H1 (cell line): ENCODE measurements at regions not wholly inside any gene's neighbourhood (a gene's known extent, or its start where the extent isn't known, plus 50 kb on each side); places are given as distances from the start of the nearest gene placed in this dataset.

Experiments
- CTCF ChIA-PET: fragments of 300-600 bp; sonication (Branson Sonifier 250); formaldehyde crosslinking; loops from one replicate; lab custom pipeline; 2021; ENCODE audit not compliant: partially characterized antibody; lab: Charles Lee
- POLR2A ChIA-PET: fragments of 300-600 bp; sonication (Branson Sonifier 250); formaldehyde crosslinking; loops from one replicate; lab custom pipeline; 2021; ENCODE audit warnings: inconsistent platforms; ENCODE audit not compliant: partially characterized antibody; lab: Charles Lee
- DNase-seq, 2 experiments: peaks; one replicate each; pipeline versions ENCODE4 v3.0.0 to v3.0.0-alpha.2; 2010 to 2022; ENCODE audit warnings: low spot score in 2 of 2, low read depth in 1 of 2, mixed read lengths in 1 of 2
- FAIRE-seq: peaks from 2 replicates; lab custom pipeline; 2011; peaks lifted over from hg19 to GRCh38; lab: Jason Lieb, UNC
- H2AFZ ChIP-seq: 2 replicates; pipeline ENCODE4 v1.8.1; 2012; ENCODE audit warnings: low read length, inconsistent platforms
- H2AK5ac ChIP-seq: 2 replicates; pipeline ENCODE4 v1.6.1; 2013; ENCODE audit warnings: low read depth, low read length
- H2BK120ac ChIP-seq: replicated peaks from 2 replicates; pipeline ENCODE3; 2013; ENCODE audit warnings: low read depth, low read length, inconsistent platforms
- H2BK12ac ChIP-seq: 2 replicates; pipeline ENCODE4 v1.6.1; 2013; ENCODE audit warnings: low read depth, low read length
- H2BK15ac ChIP-seq: 2 replicates; pipeline ENCODE4 v1.6.1; 2013; ENCODE audit warnings: low read length
- H2BK20ac ChIP-seq: 2 replicates; pipeline ENCODE4 v1.6.1; 2013; ENCODE audit warnings: low read length
- H2BK5ac ChIP-seq: 2 replicates; pipeline ENCODE4 v1.6.1; 2013; ENCODE audit warnings: low read depth, low read length
- H3K14ac ChIP-seq: 2 replicates; pipeline ENCODE4 v1.6.1; 2013; ENCODE audit warnings: inconsistent platforms; ENCODE audit not compliant: insufficient read length
- H3K18ac ChIP-seq: 2 replicates; pipeline ENCODE4 v1.6.1; 2013; ENCODE audit warnings: low read length; ENCODE audit errors: extremely low read depth
- H3K23ac ChIP-seq: 2 replicates; pipeline ENCODE4 v1.6.1; 2013; ENCODE audit warnings: inconsistent platforms; ENCODE audit not compliant: insufficient read length
- H3K23me2 ChIP-seq: 2 replicates; pipeline ENCODE4 v1.6.1; 2013; ENCODE audit warnings: low read depth, low read length
- H3K27ac ChIP-seq: 2 replicates; pipeline ENCODE4 v1.6.1; 2011; ENCODE audit warnings: low read depth, low read length, inconsistent platforms
- H3K27me3 ChIP-seq, 4 experiments: replicated peaks in 1 of 4; 1 replicate in 1 of 4; 2 replicates in 3 of 4; pipeline versions ENCODE4 v1.6.1 to v1.8.1; 2011 to 2013; ENCODE audit warnings: low read length in 3 of 4, mild to moderate bottlenecking in 3 of 4, inconsistent platforms in 2 of 4, mixed read lengths in 2 of 4, moderate library complexity in 1 of 4; ENCODE audit not compliant: control insufficient read depth in 3 of 4, insufficient read depth in 3 of 4; ENCODE audit errors: extremely low read depth in 1 of 4
- H3K36me3 ChIP-seq, 4 experiments: 2 replicates each; pipeline versions ENCODE4 v1.6.1 to v1.8.1; 2011 to 2013; ENCODE audit warnings: mild to moderate bottlenecking in 4 of 4, low read length in 3 of 4, moderate library complexity in 2 of 4, control low read depth in 1 of 4, inconsistent platforms in 1 of 4; ENCODE audit not compliant: insufficient read depth in 4 of 4, control insufficient read depth in 2 of 4
- H3K4ac ChIP-seq: replicated peaks from 2 replicates; pipeline ENCODE3; 2013; ENCODE audit warnings: low read length, low read depth, mixed read lengths, inconsistent platforms; ENCODE audit not compliant: insufficient read length
- H3K4me1 ChIP-seq, 4 experiments: replicated peaks in 1 of 4; 1 replicate in 1 of 4; 2 replicates in 3 of 4; pipeline versions ENCODE4 v1.6.1 to v1.8.1; 2011 to 2013; ENCODE audit warnings: low read length in 3 of 4, inconsistent platforms in 2 of 4, mixed read lengths in 1 of 4; ENCODE audit not compliant: insufficient read depth in 4 of 4, control insufficient read depth in 3 of 4
- H3K4me2 ChIP-seq, 2 experiments: 2 replicates each; pipeline versions ENCODE4 v1.6.1 to v1.8.1; 2011 to 2013; ENCODE audit warnings: low read depth in 2 of 2, low read length in 2 of 2, control low read depth in 1 of 2, inconsistent platforms in 1 of 2, mild to moderate bottlenecking in 1 of 2; ENCODE audit not compliant: insufficient read depth in 1 of 2
- H3K4me3 ChIP-seq, 4 experiments: fragments of 200-600, 300-600 bp in 1 of 4; sonication (generic), shearing (Covaris generic), sonication (Bioruptor Twin) in 1 of 4; 2 replicates each; pipeline versions ENCODE4 v1.5.1 to v1.8.1; 2011 to 2016; ENCODE audit warnings: low read length in 4 of 4, low read depth in 3 of 4, control low read depth in 2 of 4, inconsistent platforms in 2 of 4, mild to moderate bottlenecking in 2 of 4, mixed read lengths in 1 of 4, moderate library complexity in 1 of 4; ENCODE audit not compliant: insufficient read depth in 2 of 4; ENCODE audit errors: extremely low read depth in 1 of 4
- H3K56ac ChIP-seq: replicated peaks from 2 replicates; pipeline ENCODE3; 2013; ENCODE audit warnings: low read depth, mild to moderate bottlenecking, mixed read lengths, low read length, inconsistent platforms; ENCODE audit not compliant: insufficient read length
- H3K79me1 ChIP-seq: 2 replicates; pipeline ENCODE4 v1.6.1; 2013; ENCODE audit warnings: low read depth, low read length, control low read depth
- H3K79me2 ChIP-seq, 2 experiments: 2 replicates each; pipeline versions ENCODE4 v1.6.1 to v1.8.1; 2012 to 2013; ENCODE audit warnings: low read length in 2 of 2, mild to moderate bottlenecking in 2 of 2, inconsistent platforms in 1 of 2; ENCODE audit not compliant: insufficient read depth in 2 of 2, control insufficient read depth in 1 of 2
- H3K9ac ChIP-seq, 4 experiments: replicated peaks in 1 of 4; 1 replicate in 1 of 4; 2 replicates in 3 of 4; pipeline versions ENCODE4 v1.6.1 to v1.8.1; 2011 to 2013; ENCODE audit warnings: low read depth in 3 of 4, low read length in 3 of 4, control low read depth in 2 of 4, mild to moderate bottlenecking in 2 of 4, moderate library complexity in 2 of 4, inconsistent platforms in 1 of 4; ENCODE audit errors: extremely low read depth in 1 of 4
- H3K9me3 ChIP-seq, 2 experiments: 2 replicates each; pipeline versions ENCODE4 v1.6.1 to v1.8.1; 2012 to 2013; ENCODE audit warnings: mild to moderate bottlenecking in 2 of 2, moderate library complexity in 2 of 2, control low read depth in 1 of 2, inconsistent platforms in 1 of 2, low read depth in 1 of 2, low read length in 1 of 2, mixed read lengths in 1 of 2; ENCODE audit not compliant: insufficient read depth in 2 of 2
- H4K20me1 ChIP-seq, 2 experiments: replicated peaks in 1 of 2; 2 replicates each; pipeline versions ENCODE3 to v1.8.1; 2011 to 2013; ENCODE audit warnings: inconsistent platforms in 2 of 2, low read length in 2 of 2, mild to moderate bottlenecking in 1 of 2; ENCODE audit not compliant: insufficient read depth in 2 of 2, control insufficient read depth in 1 of 2
- H4K5ac ChIP-seq: 2 replicates; pipeline ENCODE4 v1.6.1; 2013; ENCODE audit warnings: low read length, low read depth, mixed read lengths, inconsistent platforms; ENCODE audit not compliant: insufficient read length
- H4K8ac ChIP-seq: 2 replicates; pipeline ENCODE4 v1.8.0; 2013; ENCODE audit warnings: mild to moderate bottlenecking, moderate library complexity, low read length, inconsistent platforms; ENCODE audit not compliant: insufficient read depth; ENCODE audit errors: extremely low read depth
- H4K91ac ChIP-seq: replicated peaks from 2 replicates; pipeline ENCODE3; 2013; ENCODE audit warnings: low read length, mixed read lengths, inconsistent platforms; ENCODE audit not compliant: insufficient read length
- RFX5 ChIP-seq: IDR thresholded peaks from 2 replicates; pipeline ENCODE4 v1.6.1; 2011; ENCODE audit warnings: low read depth, low read length, improper control_type of control experiment, borderline replicate concordance
- WGBS, 2 experiments: shearing (Covaris generic) in 1 of 2; methylation state at CpG; one replicate each; pipeline versions ENCODE4 v1.1.6 to v1.1.7; 2013 to 2015; ENCODE audit warnings: low lambda C conversion rate in 2 of 2, mixed read lengths in 2 of 2, inconsistent platforms in 1 of 2, low coverage in 1 of 2, missing lambda C conversion rate in 1 of 2; ENCODE audit not compliant: insufficient replicate concordance in 2 of 2, insufficient coverage in 1 of 2, insufficient read length in 1 of 2; ENCODE audit errors: extremely low coverage in 1 of 2, missing lambda C conversion rate in 1 of 2; 5-methylcytosine and 5-hydroxymethylcytosine counted together

GRCh38 chr14:71815110-71815509 is 117.1 kb upstream of the RGS6 start:
- Histone ChIP-seq H3K4me2 (no peak overlapping the region), H3K79me2 (no peaks in the 10 kb centered on the region), H3K9me3 (no peaks in the 10 kb centered on the region), H3K4me3 (no peak overlapping the region), H3K23ac (no peak overlapping the region), H4K91ac (no peak overlapping the region), H3K27me3 (no peaks in the 10 kb centered on the region), H3K4me1 (peaks cover 0 to 7% (median 0%) of the 10 kb centered on the region in 4 experiments; a peak in 2 of 7 replicates), H3K27ac (no peak overlapping the region), H2BK120ac (no peak overlapping the region), H2BK12ac (no peak overlapping the region), H3K23me2 (peaks cover 1% of the 10 kb centered on the region; the same call in 1 of the 2 replicates), H3K14ac (no peak overlapping the region), H3K36me3 (no peaks in the 10 kb centered on the region; a peak in 1 of 8 replicates), H4K5ac (no peak overlapping the region), H3K18ac (no peak overlapping the region), H2BK5ac (no peak overlapping the region), H3K4ac (no peak overlapping the region), H3K56ac (no peak overlapping the region), H3K9ac (no peak overlapping the region), H2BK15ac (no peak overlapping the region), H4K20me1 (no peaks in the 10 kb centered on the region), H2AFZ (no peak overlapping the region), H3K79me1 (no peaks in the 10 kb centered on the region), H2BK20ac (no peak overlapping the region), H2AK5ac (no peak overlapping the region), H4K8ac (no peak overlapping the region)
- FAIRE-seq (no peak), DNase-seq (no peak)
- no peak for TF ChIP-seq RFX5
- POLR2A ChIA-PET, result no interaction called here
- WGBS, 2 experiments, result 83% methylated on average over 4 of the region's 4 CpGs; no CpG with 5 or more reads in 1 of the 2 experiments
- CTCF ChIA-PET, result interaction anchor here (0.6 to 1.4 kb wide), 4 partner anchors 10 to 62 kb away, joined by 3 to 5 read pairs (median 4); no protein-coding TSS in a partner anchor
